Right lobe of liver (tissue), 6 donors: ENCODE measurements at regions not wholly inside any gene's neighbourhood (a gene's known extent, or its start where the extent isn't known, plus 50 kb on each side); places are given as distances from the start of the nearest gene placed in this dataset.

Source experiments
- ATAC-seq, 4 donors: fragments of 200-7000 bp; cut with Tn5 transposase; one replicate each; pipeline ENCODE4 v1.9.1; 2020; ENCODE audit warnings: mild to moderate bottlenecking in 4 of 4, moderate library complexity in 4 of 4
- DNase-seq, 3 donors: peaks; one replicate each; pipeline ENCODE4 v3.0.0-alpha.2; 2020
- H3K27ac ChIP-seq, 3 donors: fragments of 200-600 bp; one replicate each; pipeline ENCODE4 v1.8.0; 2022
- H3K27me3 ChIP-seq, 2 donors: fragments of 200-600 bp; one replicate each; pipeline ENCODE4 v1.8.0; 2022
- H3K36me3 ChIP-seq, 4 donors: fragments of 200-600 bp; sonication (generic) in 1 of 4; one replicate each; pipeline versions ENCODE4 v1.5.1 to v1.8.0; 2017 to 2022; ENCODE audit warnings: control low read depth in 1 of 4
- H3K4me1 ChIP-seq, 4 donors: fragments of 200-600 bp; sonication (generic) in 1 of 4; one replicate each; pipeline versions ENCODE4 v1.5.1 to v1.8.0; 2017 to 2022; ENCODE audit warnings: control low read depth in 1 of 4
- H3K4me3 ChIP-seq, 3 donors: fragments of 200-600 bp; one replicate each; pipeline ENCODE4 v1.8.0; 2022
- H3K9me3 ChIP-seq, 4 donors: fragments of 200-600 bp; sonication (generic) in 1 of 4; one replicate each; pipeline versions ENCODE4 v1.5.1 to v1.8.0; 2017 to 2022; ENCODE audit warnings: control low read depth in 1 of 4
- POLR2A ChIP-seq: fragments of 450-650 bp; IDR thresholded peaks from one replicate; pipeline ENCODE4 v1.6.1; 2017; ENCODE audit warnings: antibody characterized with exemption, mild to moderate bottlenecking
- WGBS: methylation state at CpG from one replicate; pipeline ENCODE4 v1.1.6; 2018; ENCODE audit warnings: low coverage, low lambda C conversion rate; ENCODE audit not compliant: insufficient coverage; ENCODE audit errors: missing lambda C conversion rate; 5-methylcytosine and 5-hydroxymethylcytosine counted together
- intact Hi-C, 2 donors: fragments of 100-400 bp; cut with DNase I; formaldehyde crosslinking; loops; one replicate each; pipeline versions ENCODE4 v1.11.2 to v1.14.1; 2022
- TF ChIP-seq, protein P1 (sequence below), 4 donors: fragments of 200-600 bp in 3 of 4; fragments of 450-650 bp in 1 of 4; IDR thresholded peaks; one replicate each; pipeline versions ENCODE4 v1.5.1 to v1.8.0; 2016 to 2022; ENCODE audit warnings: antibody characterized with exemption in 4 of 4, mild to moderate bottlenecking in 2 of 4
- donor health status: DM: no; HTN: yes; CAD: no.
- donor health status: DM: no; HTN: no; CAD: no.
- donor health status: DM: no; HTN: no; CAD: no.
- donor health status: DM: no; HTN: yes; CAD: no.
- donor health status: DM: no; HTN: yes; CAD: no.

DNA sequence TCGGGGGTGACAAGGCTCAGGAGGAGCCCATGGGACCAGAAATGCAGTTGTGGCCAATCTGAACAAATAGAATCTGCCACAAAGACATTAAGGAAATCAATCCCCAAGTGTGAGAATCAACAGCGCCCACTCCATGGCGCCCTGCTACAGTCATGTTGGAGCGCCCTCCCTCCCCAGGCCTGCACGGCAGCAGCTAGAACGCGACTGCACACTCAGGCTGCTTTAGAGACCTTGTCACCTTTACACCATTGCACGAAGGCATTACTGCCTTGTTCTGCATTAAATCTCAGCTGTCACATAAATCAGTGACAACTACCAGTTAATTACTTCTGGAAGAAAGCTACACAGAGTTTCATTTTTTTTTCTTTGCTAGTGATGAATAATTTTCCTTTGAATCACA lies 98.7 kb upstream of the SPIN1 start:
- TF ChIP-seq POLR2A, result no peak
- TF ChIP-seq, protein P1, sequence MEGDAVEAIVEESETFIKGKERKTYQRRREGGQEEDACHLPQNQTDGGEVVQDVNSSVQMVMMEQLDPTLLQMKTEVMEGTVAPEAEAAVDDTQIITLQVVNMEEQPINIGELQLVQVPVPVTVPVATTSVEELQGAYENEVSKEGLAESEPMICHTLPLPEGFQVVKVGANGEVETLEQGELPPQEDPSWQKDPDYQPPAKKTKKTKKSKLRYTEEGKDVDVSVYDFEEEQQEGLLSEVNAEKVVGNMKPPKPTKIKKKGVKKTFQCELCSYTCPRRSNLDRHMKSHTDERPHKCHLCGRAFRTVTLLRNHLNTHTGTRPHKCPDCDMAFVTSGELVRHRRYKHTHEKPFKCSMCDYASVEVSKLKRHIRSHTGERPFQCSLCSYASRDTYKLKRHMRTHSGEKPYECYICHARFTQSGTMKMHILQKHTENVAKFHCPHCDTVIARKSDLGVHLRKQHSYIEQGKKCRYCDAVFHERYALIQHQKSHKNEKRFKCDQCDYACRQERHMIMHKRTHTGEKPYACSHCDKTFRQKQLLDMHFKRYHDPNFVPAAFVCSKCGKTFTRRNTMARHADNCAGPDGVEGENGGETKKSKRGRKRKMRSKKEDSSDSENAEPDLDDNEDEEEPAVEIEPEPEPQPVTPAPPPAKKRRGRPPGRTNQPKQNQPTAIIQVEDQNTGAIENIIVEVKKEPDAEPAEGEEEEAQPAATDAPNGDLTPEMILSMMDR (IDR thresholded peaks at IDR 0.05), result no peak
- H3K4me3 ChIP-seq, result no peak overlapping the region
- H3K4me1 ChIP-seq, result no peaks in the 10 kb centered on the region
- H3K27me3 ChIP-seq, result no peaks in the 10 kb centered on the region
- intact Hi-C loops, result no loop called here
- WGBS, result 66% methylated on average over 2 of the region's 8 CpGs
- H3K36me3 ChIP-seq, result no peaks in the 10 kb centered on the region
- no peaks in the 10 kb centered on the region for H3K9me3 ChIP-seq
- DNase-seq (peak in 1 of 3 donors; percentile 7), ATAC-seq (no peak)
- no peak overlapping the region for H3K27ac ChIP-seq

DNA sequence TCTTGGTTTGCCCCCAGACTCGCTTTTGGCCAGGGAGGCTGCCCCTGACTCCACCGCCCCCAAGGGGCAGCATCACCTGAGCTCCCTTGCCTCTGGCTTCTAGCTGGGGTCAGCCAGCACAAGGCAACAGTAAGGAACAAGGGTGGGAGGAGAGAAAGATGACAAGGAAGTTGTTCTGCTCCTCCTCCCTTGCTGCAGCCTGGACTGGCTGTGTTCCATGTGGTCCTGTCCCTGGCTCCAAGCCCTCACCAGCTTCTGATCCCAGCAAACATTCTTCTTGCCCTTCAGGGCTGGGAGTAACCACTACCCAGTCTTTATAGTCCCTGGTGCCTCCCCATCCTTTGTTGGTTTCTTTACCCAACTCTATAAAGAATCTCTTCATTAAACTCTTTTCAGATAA lies 100.3 kb upstream of the SPIN1 start:
- Histone ChIP-seq H3K27me3 (no peaks in the 10 kb centered on the region), H3K4me3 (no peak overlapping the region), H3K36me3 (no peaks in the 10 kb centered on the region), H3K27ac (no peak overlapping the region), H3K9me3 (no peaks in the 10 kb centered on the region), H3K4me1 (no peaks in the 10 kb centered on the region)
- ATAC-seq (peak in 1 of 4 donors; percentile 22), DNase-seq (peak in 1 of 3 donors; percentile 23)
- 75% methylated on average over 2 of the region's 2 CpGs for WGBS
- intact Hi-C loops, result no loop called here
- no peak for TF ChIP-seq POLR2A
- TF ChIP-seq, protein P1 (IDR thresholded peaks at IDR 0.05), result no peak

DNA sequence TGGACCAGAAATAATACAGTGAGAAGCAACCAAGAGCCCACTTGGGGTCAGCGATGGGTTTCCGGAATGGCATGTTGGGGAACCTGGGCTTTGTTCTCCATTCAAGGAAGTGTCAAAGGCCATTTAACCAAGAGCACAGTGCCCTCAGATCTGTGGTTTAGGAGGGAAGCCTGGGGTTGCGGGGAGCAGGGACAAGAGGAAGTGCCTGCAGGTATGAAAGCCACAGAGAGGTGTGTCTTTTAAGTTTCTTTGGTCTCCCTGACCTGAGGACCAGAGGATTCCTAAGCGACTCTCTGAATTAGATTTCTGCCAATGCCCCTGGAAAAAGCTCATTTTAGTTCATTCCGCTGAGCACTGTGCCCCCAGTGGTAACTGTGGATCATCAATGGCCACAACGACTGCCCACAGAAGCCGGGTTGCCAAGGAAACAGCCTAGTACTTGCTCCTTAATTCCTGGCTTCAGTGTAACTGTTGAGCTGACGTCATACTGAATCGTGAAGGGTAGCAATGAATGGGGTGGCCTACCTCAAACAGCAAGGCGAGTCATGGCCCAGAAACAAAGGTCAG lies 107.3 kb upstream of the SPIN1 start:
- H3K27me3 ChIP-seq, result no peaks in the 10 kb centered on the region

DNA sequence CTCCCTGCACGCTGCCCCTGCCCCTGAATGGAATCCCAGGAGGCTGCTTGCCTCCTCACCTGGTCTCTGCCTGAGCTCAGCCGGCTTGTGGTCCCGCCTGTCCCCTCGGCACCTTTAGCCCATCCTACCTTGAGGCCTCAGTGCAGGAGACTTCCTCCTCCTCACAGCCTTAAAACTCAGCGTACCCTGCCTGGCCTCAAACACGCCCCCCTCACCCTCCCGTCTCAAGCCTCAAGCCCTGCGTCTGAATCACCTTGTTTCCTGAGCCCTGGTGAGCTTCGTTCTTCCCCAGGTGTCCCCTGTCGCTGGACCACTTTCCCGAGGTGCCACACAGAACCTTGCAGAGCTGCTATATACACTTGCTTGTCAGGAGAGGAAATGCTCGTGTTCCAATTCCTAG lies 110.2 kb upstream of the SPIN1 start:
- ATAC-seq, result no peak
- peak in 1 of 3 donors; percentile 25 for DNase-seq
- no peaks in the 10 kb centered on the region for H3K36me3 ChIP-seq
- 80% methylated on average over 8 of the region's 12 CpGs for WGBS
- no peaks in the 10 kb centered on the region for H3K27me3 ChIP-seq
- TF ChIP-seq POLR2A, result no peak
- TF ChIP-seq, protein P1 (IDR thresholded peaks at IDR 0.05), result no peak
- H3K27ac ChIP-seq, result no peak overlapping the region
- H3K4me3 ChIP-seq, result no peak overlapping the region
- intact Hi-C loops, result no loop called here
- no peaks in the 10 kb centered on the region for H3K4me1 ChIP-seq
- no peaks in the 10 kb centered on the region for H3K9me3 ChIP-seq

More for the DNA sequence above, 107.3 kb upstream of the SPIN1 start:
- Histone ChIP-seq H3K9me3 (no peaks in the 10 kb centered on the region), H3K4me3 (no peak overlapping the region), H3K27ac (no peak overlapping the region), H3K4me1 (no peaks in the 10 kb centered on the region), H3K36me3 (no peaks in the 10 kb centered on the region)
- ATAC-seq (no peak), DNase-seq (peak in 1 of 3 donors; percentile 23)
- intact Hi-C loops, result no loop called here
- TF ChIP-seq, protein P1 (IDR thresholded peaks at IDR 0.05), result no peak
- no peak for TF ChIP-seq POLR2A
- 62% methylated on average over 6 of the region's 10 CpGs for WGBS

DNA sequence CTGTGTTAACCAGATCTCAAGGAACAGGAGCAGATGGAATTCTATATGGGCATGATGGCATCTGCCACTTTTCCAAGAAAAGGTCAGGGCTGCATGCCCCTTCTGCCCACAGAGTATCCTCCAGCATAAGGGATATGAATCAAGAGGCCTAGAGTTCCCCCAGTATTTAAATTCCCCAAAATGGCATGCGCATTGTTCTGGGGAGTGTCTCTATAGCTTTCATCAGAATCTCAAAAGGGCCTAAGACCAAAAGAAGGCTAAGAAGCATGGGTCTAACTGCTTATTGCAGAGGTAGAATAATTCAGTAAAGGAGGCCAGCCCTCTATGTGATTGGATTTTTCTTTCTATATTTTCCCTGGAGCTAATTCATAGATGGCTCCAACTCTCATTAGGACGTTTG lies 114.2 kb upstream of the SPIN1 start:
- Histone ChIP-seq H3K9me3 (no peaks in the 10 kb centered on the region), H3K27ac (no peak overlapping the region), H3K4me3 (no peak overlapping the region), H3K4me1 (no peaks in the 10 kb centered on the region), H3K36me3 (no peaks in the 10 kb centered on the region), H3K27me3 (no peaks in the 10 kb centered on the region)
- no peak for TF ChIP-seq POLR2A
- TF ChIP-seq, protein P1 (IDR thresholded peaks at IDR 0.05), result no peak
- ATAC-seq (no peak), DNase-seq (no peak)
- intact Hi-C loops, result no loop called here
- 88% methylated on average over 2 of the region's 2 CpGs for WGBS
